Naive thymus-derived CD4-positive, alpha-beta T cell (primary cell): ENCODE measurements at regions not wholly inside any gene's neighbourhood (a gene's known extent, or its start where the extent isn't known, plus 50 kb on each side); places are given as distances from the start of the nearest gene placed in this dataset.

Source experiments
- ATAC-seq: fragments of 150-1000 bp; cut with Tn5 transposase; 2 replicates; pipeline ENCODE4 v1.10.0; 2021; ENCODE audit warnings: mild to moderate bottlenecking, moderate library complexity
- CTCF ChIA-PET: fragments of 350-600 bp; sonication (Branson Sonifier 250); formaldehyde crosslinking; loops from one replicate; lab custom pipeline; 2021; ENCODE audit warnings: antibody characterized with exemption; lab: Charles Lee
- POLR2A ChIA-PET: fragments of 350-600 bp; sonication (Branson Sonifier 250); formaldehyde crosslinking; loops from one replicate; lab custom pipeline; 2021; ENCODE audit warnings: antibody characterized with exemption, inconsistent platforms; lab: Charles Lee
- DNase-seq, 9 donors: peaks; one replicate each; pipeline versions ENCODE4 v3.0.0 to v3.0.0-alpha.2; 2020 to 2022; ENCODE audit warnings: mixed read lengths in 1 of 9
- H3K27ac ChIP-seq: one replicate; pipeline ENCODE4 v1.7.0; 2013; ENCODE audit warnings: mild to moderate bottlenecking, low read depth, low read length, moderate library complexity
- H3K27me3 ChIP-seq, 2 donors: one replicate each; pipeline ENCODE4 v1.7.0; 2013; ENCODE audit warnings: low read length in 2 of 2, mild to moderate bottlenecking in 2 of 2, moderate library complexity in 2 of 2; ENCODE audit not compliant: control insufficient read depth in 2 of 2, insufficient read depth in 2 of 2
- H3K36me3 ChIP-seq, 3 experiments: 1 replicate in 2 of 3; 2 replicates in 1 of 3; pipeline ENCODE4 v1.7.0; 2013; ENCODE audit warnings: low read length in 3 of 3, mild to moderate bottlenecking in 3 of 3, moderate library complexity in 1 of 3; ENCODE audit not compliant: insufficient read depth in 3 of 3, control insufficient read depth in 2 of 3
- H3K4me1 ChIP-seq, 2 donors: one replicate each; pipeline ENCODE4 v1.7.0; 2013; ENCODE audit warnings: low read length in 2 of 2, mild to moderate bottlenecking in 2 of 2, moderate library complexity in 1 of 2; ENCODE audit not compliant: control insufficient read depth in 2 of 2, insufficient read depth in 2 of 2
- H3K4me3 ChIP-seq: 2 replicates; pipeline ENCODE4 v1.7.0; 2013; ENCODE audit warnings: mild to moderate bottlenecking, low read length
- H3K9me3 ChIP-seq, 3 experiments: 1 replicate in 2 of 3; 2 replicates in 1 of 3; pipeline ENCODE4 v1.7.0; 2013; ENCODE audit warnings: low read length in 3 of 3; ENCODE audit not compliant: control insufficient read depth in 2 of 3
- H3K27ac Mint-ChIP-seq, 9 donors: one replicate each; pipeline ENCODE4 v1.8.0; 2020 to 2022; ENCODE audit warnings: mixed read lengths in 9 of 9, mild to moderate bottlenecking in 8 of 9, moderate library complexity in 5 of 9, inconsistent platforms in 2 of 9
- H3K27me3 Mint-ChIP-seq, 5 donors: one replicate each; pipeline ENCODE4 v1.8.0; 2021 to 2022; ENCODE audit warnings: mixed read lengths in 5 of 5, mild to moderate bottlenecking in 1 of 5
- H3K36me3 Mint-ChIP-seq, 5 donors: one replicate each; pipeline ENCODE4 v1.8.0; 2020 to 2022; ENCODE audit warnings: mixed read lengths in 5 of 5, mild to moderate bottlenecking in 3 of 5, inconsistent platforms in 1 of 5
- H3K4me1 Mint-ChIP-seq, 7 donors: one replicate each; pipeline ENCODE4 v1.8.0; 2020 to 2022; ENCODE audit warnings: mixed read lengths in 7 of 7, mild to moderate bottlenecking in 3 of 7, inconsistent platforms in 1 of 7
- H3K4me3 Mint-ChIP-seq, 10 donors: one replicate each; pipeline ENCODE4 v1.8.0; 2020 to 2022; ENCODE audit warnings: mild to moderate bottlenecking in 10 of 10, mixed read lengths in 10 of 10, moderate library complexity in 6 of 10, inconsistent platforms in 2 of 10
- H3K9me3 Mint-ChIP-seq, 11 donors: one replicate each; pipeline ENCODE4 v1.8.0; 2020 to 2022; ENCODE audit warnings: mixed read lengths in 11 of 11, mild to moderate bottlenecking in 4 of 11, inconsistent platforms in 1 of 11, moderate library complexity in 1 of 11
- intact Hi-C, 2 donors: fragments of 100-400 bp; cut with micrococcal nuclease; formaldehyde crosslinking; loops; one replicate each; pipeline ENCODE4 v1.15.1; 2023

- no peaks in the 10 kb centered on the region for H3K4me1 Mint-ChIP-seq
- Histone ChIP-seq H3K27me3 (peaks cover 0 to 3% of the 10 kb centered on the region in 2 donors), H3K27ac (no peak overlapping the region), H3K36me3 (no peaks in the 10 kb centered on the region), H3K9me3 (no peaks in the 10 kb centered on the region), H3K4me3 (no peak overlapping the region), H3K4me1 (no peaks in the 10 kb centered on the region)
- intact Hi-C loops: no loop called here
- ATAC-seq (no peak), DNase-seq (no peak)
- ChIA-PET CTCF (no interaction called here), POLR2A (no interaction called here)
- no peak overlapping the region for H3K4me3 Mint-ChIP-seq
- peaks cover 0 to 1% (median 0%) of the 10 kb centered on the region in 11 donors for H3K9me3 Mint-ChIP-seq
- peaks cover 0 to 4% (median 0%) of the 10 kb centered on the region in 5 donors for H3K27me3 Mint-ChIP-seq
- H3K27ac Mint-ChIP-seq: no peak overlapping the region
- H3K36me3 Mint-ChIP-seq: no peaks in the 10 kb centered on the region
Measured at GRCh38 chr6:140636908-140637402, 1262.5 kb upstream of the CITED2 start.

GRCh38 chr6:140636271-140636907 lies 1261.9 kb upstream of the CITED2 start:
- Mint-ChIP-seq H3K9me3 (peaks cover 0 to 1% (median 0%) of the 10 kb centered on the region in 11 donors), H3K27me3 (peaks cover 0 to 4% (median 0%) of the 10 kb centered on the region in 5 donors), H3K4me3 (no peak overlapping the region), H3K4me1 (no peaks in the 10 kb centered on the region), H3K27ac (no peak overlapping the region), H3K36me3 (no peaks in the 10 kb centered on the region)
- Histone ChIP-seq H3K27ac (no peak overlapping the region), H3K27me3 (peaks cover 0 to 3% of the 10 kb centered on the region in 2 donors), H3K36me3 (no peaks in the 10 kb centered on the region), H3K4me3 (no peak overlapping the region), H3K4me1 (no peaks in the 10 kb centered on the region), H3K9me3 (no peaks in the 10 kb centered on the region)
- CTCF ChIA-PET: no interaction called here
- intact Hi-C loops: no loop called here
- DNase-seq (no peak), ATAC-seq (no peak)
- POLR2A ChIA-PET: no interaction called here

- Histone ChIP-seq H3K4me1 (no peaks in the 10 kb centered on the region), H3K36me3 (no peaks in the 10 kb centered on the region), H3K27ac (no peak overlapping the region), H3K27me3 (no peaks in the 10 kb centered on the region), H3K9me3 (peaks cover 0 to 8% (median 0%) of the 10 kb centered on the region in 3 experiments), H3K4me3 (no peak overlapping the region)
- ATAC-seq (no peak), DNase-seq (no peak)
- Mint-ChIP-seq H3K27ac (no peak overlapping the region), H3K4me3 (no peak overlapping the region), H3K9me3 (peaks cover 0 to 33% (median 17%) of the 10 kb centered on the region in 11 donors), H3K4me1 (no peaks in the 10 kb centered on the region), H3K36me3 (peaks cover 0 to 8% (median 5%) of the 10 kb centered on the region in 5 donors), H3K27me3 (peaks cover 0 to 11% (median 4%) of the 10 kb centered on the region in 5 donors)
- POLR2A ChIA-PET: no interaction called here
- intact Hi-C loops: no loop called here
- CTCF ChIA-PET: no interaction called here
Measured at GRCh38 chr6:140627002-140627401, 1252.6 kb upstream of the CITED2 start.

- DNase-seq (no peak), ATAC-seq (no peak)
- Histone ChIP-seq H3K27ac (no peak overlapping the region), H3K4me3 (no peak overlapping the region), H3K27me3 (no peaks in the 10 kb centered on the region), H3K36me3 (no peaks in the 10 kb centered on the region), H3K9me3 (peaks cover 0 to 8% (median 0%) of the 10 kb centered on the region in 3 experiments), H3K4me1 (no peaks in the 10 kb centered on the region)
- Mint-ChIP-seq H3K27ac (no peak overlapping the region), H3K36me3 (peaks cover 0 to 8% (median 5%) of the 10 kb centered on the region in 5 donors), H3K4me1 (no peaks in the 10 kb centered on the region), H3K27me3 (peaks cover 0 to 30% (median 10%) of the 10 kb centered on the region in 5 donors), H3K9me3 (peaks cover 0 to 33% (median 17%) of the 10 kb centered on the region in 11 donors), H3K4me3 (no peak overlapping the region)
- intact Hi-C loops: no loop called here
- CTCF ChIA-PET: no interaction called here
- POLR2A ChIA-PET: no interaction called here
Measured at GRCh38 chr6:140623498-140623897, 1249.0 kb upstream of the CITED2 start.

GRCh38 chr6:140620496-140620895 lies 1246.0 kb upstream of the CITED2 start:
- H3K4me1 ChIP-seq: no peaks in the 10 kb centered on the region
- Mint-ChIP-seq H3K36me3 (peaks cover 0 to under 1% (median 0%) of the 10 kb centered on the region in 5 donors), H3K4me3 (no peak overlapping the region), H3K27ac (no peak overlapping the region), H3K9me3 (peaks cover 0 to 7% (median 2%) of the 10 kb centered on the region in 11 donors), H3K27me3 (peaks cover 2 to 36% (median 10%) of the 10 kb centered on the region in 5 donors), H3K4me1 (no peaks in the 10 kb centered on the region)
- H3K36me3 ChIP-seq: no peaks in the 10 kb centered on the region
- H3K4me3 ChIP-seq: no peak overlapping the region
- POLR2A ChIA-PET: no interaction called here
- H3K27ac ChIP-seq: no peak overlapping the region
- CTCF ChIA-PET: no interaction called here
- H3K27me3 ChIP-seq: no peaks in the 10 kb centered on the region
- DNase-seq (no peak), ATAC-seq (no peak)
- no peaks in the 10 kb centered on the region for H3K9me3 ChIP-seq
- intact Hi-C loops: no loop called here

GRCh38 chr6:140609956-140610355 lies 1235.5 kb upstream of the CITED2 start:
- intact Hi-C loops: no loop called here
- ATAC-seq: no peak
- Histone ChIP-seq H3K4me1 (no peaks in the 10 kb centered on the region), H3K9me3 (no peaks in the 10 kb centered on the region), H3K27me3 (no peaks in the 10 kb centered on the region), H3K36me3 (no peaks in the 10 kb centered on the region), H3K27ac (no peak overlapping the region), H3K4me3 (no peak overlapping the region)
- Mint-ChIP-seq H3K27me3 (peaks cover 0 to 5% (median 0%) of the 10 kb centered on the region in 5 donors), H3K4me3 (no peak overlapping the region), H3K27ac (no peak overlapping the region), H3K36me3 (no peaks in the 10 kb centered on the region), H3K4me1 (no peaks in the 10 kb centered on the region), H3K9me3 (no peaks in the 10 kb centered on the region)
- DNase-seq: no peak
- ChIA-PET POLR2A (no interaction called here), CTCF (no interaction called here)

GRCh38 chr6:140609321-140609720 lies 1234.9 kb upstream of the CITED2 start:
- Histone ChIP-seq H3K36me3 (no peaks in the 10 kb centered on the region), H3K9me3 (no peaks in the 10 kb centered on the region), H3K4me1 (no peaks in the 10 kb centered on the region), H3K27ac (no peak overlapping the region), H3K27me3 (no peaks in the 10 kb centered on the region), H3K4me3 (no peak overlapping the region)
- Mint-ChIP-seq H3K9me3 (no peaks in the 10 kb centered on the region), H3K4me3 (no peak overlapping the region), H3K27me3 (peaks cover 0 to 5% (median 0%) of the 10 kb centered on the region in 5 donors), H3K36me3 (no peaks in the 10 kb centered on the region), H3K27ac (no peak overlapping the region), H3K4me1 (no peaks in the 10 kb centered on the region)
- CTCF ChIA-PET: no interaction called here
- no peak for DNase-seq
- intact Hi-C loops: no loop called here
- no peak for ATAC-seq
- POLR2A ChIA-PET: no interaction called here
